ENCODE measurements at regions not wholly inside any gene's neighbourhood (a gene's known extent, or its start where the extent isn't known, plus 50 kb on each side); places are given as distances from the start of the nearest gene placed in this dataset.

- Histone ChIP-seq H3K4me2 (ENCODE audit: low read depth, low read length, poor library complexity, severe bottlenecking) (no peak overlapping the region), H2AFZ (ENCODE audit: low read length) (no peak overlapping the region)
- no peak for TF ChIP-seq CTCF (conservative IDR thresholded peaks at IDR 0.05; ENCODE audit: low read length)
- no peak for TF ChIP-seq EZH2phosphoT487 (IDR thresholded peaks at IDR 0.05; ENCODE audit: borderline replicate concordance)
Observed at GRCh38 chr14:30332374-30332773, 226.6 kb upstream of the G2E3 start.

GRCh38 chr14:30333934-30334333, 225.0 kb upstream of the G2E3 start:
- Histone ChIP-seq H3K4me2 (ENCODE audit: low read depth, low read length, poor library complexity, severe bottlenecking) (no peak overlapping the region), H3K79me2 (ENCODE audit: insufficient read depth, low read length) (no peaks in the 10 kb centered on the region), H4K20me1 (ENCODE audit: insufficient read depth, low read length, poor library complexity, severe bottlenecking) (no peaks in the 10 kb centered on the region), H3K9me2 (replicated peaks; ENCODE audit: low read depth, low read length) (no peaks in the 10 kb centered on the region), H3K9ac (ENCODE audit: low read depth, low read length, poor library complexity, severe bottlenecking) (no peak overlapping the region), H3F3A (ENCODE audit: low read depth) (no peaks in the 10 kb centered on the region), H2AFZ (ENCODE audit: low read length) (no peak overlapping the region), H3K27me3 (ENCODE audit: insufficient read depth, low read length, poor library complexity, severe bottlenecking) (no peaks in the 10 kb centered on the region), H3K36me3 (ENCODE audit: insufficient read depth, low read length) (no peaks in the 10 kb centered on the region), H3K4me1 (ENCODE audit: insufficient read depth, low read length, poor library complexity, severe bottlenecking) (no peaks in the 10 kb centered on the region), H3K4me3 (ENCODE audit: low read length, poor library complexity, severe bottlenecking) (no peak overlapping the region), H3K9me3 (ENCODE audit: insufficient read depth, low read depth, low read length) (no peaks in the 10 kb centered on the region)
- no peak for TF ChIP-seq CTCF (conservative IDR thresholded peaks at IDR 0.05; ENCODE audit: low read length)
- no peak for TF ChIP-seq EZH2phosphoT487 (IDR thresholded peaks at IDR 0.05; ENCODE audit: borderline replicate concordance)

More at GRCh38 chr14:30332374-30332773, 226.6 kb upstream of the G2E3 start:
- H4K20me1 ChIP-seq (ENCODE audit: insufficient read depth, low read length, poor library complexity, severe bottlenecking), result no peaks in the 10 kb centered on the region
- H3K9me2 ChIP-seq (replicated peaks; ENCODE audit: low read depth, low read length), result no peaks in the 10 kb centered on the region
- no peaks in the 10 kb centered on the region for H3K27me3 ChIP-seq (ENCODE audit: insufficient read depth, low read length, poor library complexity, severe bottlenecking)
- no peaks in the 10 kb centered on the region for H3K36me3 ChIP-seq (ENCODE audit: insufficient read depth, low read length)
- H3K9me3 ChIP-seq (ENCODE audit: insufficient read depth, low read depth, low read length), result no peaks in the 10 kb centered on the region
- no peaks in the 10 kb centered on the region for H3K4me1 ChIP-seq (ENCODE audit: insufficient read depth, low read length, poor library complexity, severe bottlenecking)
- no peaks in the 10 kb centered on the region for H3K79me2 ChIP-seq (ENCODE audit: insufficient read depth, low read length)
- no peak overlapping the region for H3K9ac ChIP-seq (ENCODE audit: low read depth, low read length, poor library complexity, severe bottlenecking)
- H3F3A ChIP-seq (ENCODE audit: low read depth), result no peaks in the 10 kb centered on the region
- H3K4me3 ChIP-seq (ENCODE audit: low read length, poor library complexity, severe bottlenecking), result no peak overlapping the region

- no peak overlapping the region for H3K4me3 ChIP-seq (ENCODE audit: low read length, poor library complexity, severe bottlenecking)
- TF ChIP-seq CTCF (conservative IDR thresholded peaks at IDR 0.05; ENCODE audit: low read length), result no peak
- TF ChIP-seq EZH2phosphoT487 (IDR thresholded peaks at IDR 0.05; ENCODE audit: borderline replicate concordance), result no peak
- no peaks in the 10 kb centered on the region for H3K4me1 ChIP-seq (ENCODE audit: insufficient read depth, low read length, poor library complexity, severe bottlenecking)
- H4K20me1 ChIP-seq (ENCODE audit: insufficient read depth, low read length, poor library complexity, severe bottlenecking), result no peaks in the 10 kb centered on the region
- no peak overlapping the region for H2AFZ ChIP-seq (ENCODE audit: low read length)
- no peaks in the 10 kb centered on the region for H3K79me2 ChIP-seq (ENCODE audit: insufficient read depth, low read length)
- no peak overlapping the region for H3K4me2 ChIP-seq (ENCODE audit: low read depth, low read length, poor library complexity, severe bottlenecking)
- no peak overlapping the region for H3K9ac ChIP-seq (ENCODE audit: low read depth, low read length, poor library complexity, severe bottlenecking)
- no peaks in the 10 kb centered on the region for H3F3A ChIP-seq (ENCODE audit: low read depth)
- H3K9me2 ChIP-seq (replicated peaks; ENCODE audit: low read depth, low read length), result no peaks in the 10 kb centered on the region
- H3K36me3 ChIP-seq (ENCODE audit: insufficient read depth, low read length), result no peaks in the 10 kb centered on the region
- H3K27me3 ChIP-seq (ENCODE audit: insufficient read depth, low read length, poor library complexity, severe bottlenecking), result no peaks in the 10 kb centered on the region
- H3K9me3 ChIP-seq (ENCODE audit: insufficient read depth, low read depth, low read length), result no peaks in the 10 kb centered on the region
Observed at GRCh38 chr14:30337456-30337855, 221.5 kb upstream of the G2E3 start.

All from Loucy (cell line).